H9 (cell line): ENCODE measurements at regions not wholly inside any gene's neighbourhood (a gene's known extent, or its start where the extent isn't known, plus 50 kb on each side); places are given as distances from the start of the nearest gene placed in this dataset.

Source experiments
- DNase-seq: peaks from one replicate; pipeline ENCODE4 v3.0.0-alpha.2; 2017
- H2AFZ ChIP-seq: one replicate; pipeline ENCODE4 v1.6.1; 2013; ENCODE audit warnings: mild to moderate bottlenecking, low read length, control low read depth, moderate library complexity
- H2AK5ac ChIP-seq: 2 replicates; pipeline ENCODE4 v1.6.1; 2013; ENCODE audit warnings: low read length, control low read depth, mixed read lengths; ENCODE audit not compliant: insufficient read length
- H2BK120ac ChIP-seq: one replicate; pipeline ENCODE4 v1.6.1; 2013; ENCODE audit warnings: low read depth, mild to moderate bottlenecking, low read length, control low read depth, inconsistent platforms; ENCODE audit not compliant: poor library complexity, severe bottlenecking
- H2BK12ac ChIP-seq: 2 replicates; pipeline ENCODE4 v1.6.1; 2013; ENCODE audit warnings: low read length, control low read depth, mixed read lengths, low read depth; ENCODE audit not compliant: insufficient read length
- H2BK15ac ChIP-seq: 2 replicates; pipeline ENCODE4 v1.6.1; 2013; ENCODE audit warnings: low read depth, low read length, control low read depth
- H2BK20ac ChIP-seq: one replicate; pipeline ENCODE4 v1.6.1; 2013; ENCODE audit warnings: low read depth, mild to moderate bottlenecking, low read length, control low read depth, inconsistent platforms; ENCODE audit not compliant: poor library complexity, severe bottlenecking
- H2BK5ac ChIP-seq: 2 replicates; pipeline ENCODE4 v1.6.1; 2013; ENCODE audit warnings: low read length, control low read depth, mixed read lengths; ENCODE audit not compliant: insufficient read length
- H3K14ac ChIP-seq: 2 replicates; pipeline ENCODE4 v1.6.1; 2013; ENCODE audit warnings: low read length, control low read depth; ENCODE audit not compliant: insufficient read depth
- H3K18ac ChIP-seq: 2 replicates; pipeline ENCODE4 v1.6.1; 2013; ENCODE audit warnings: low read depth, mild to moderate bottlenecking, mixed read lengths, low read length, control low read depth; ENCODE audit not compliant: insufficient read length
- H3K23ac ChIP-seq: 2 replicates; pipeline ENCODE4 v1.6.1; 2013; ENCODE audit warnings: low read length, control low read depth, mixed read lengths, low read depth; ENCODE audit not compliant: insufficient read length
- H3K23me2 ChIP-seq: 2 replicates; pipeline ENCODE4 v1.6.1; 2013; ENCODE audit warnings: low read depth, mild to moderate bottlenecking, mixed read lengths, low read length, control low read depth; ENCODE audit not compliant: insufficient read length, poor library complexity, severe bottlenecking
- H3K27ac ChIP-seq: 2 replicates; pipeline ENCODE4 v1.5.1; 2013; ENCODE audit warnings: low read length, control low read depth, mixed read lengths, low read depth; ENCODE audit not compliant: insufficient read length
- H3K27me3 ChIP-seq: 2 replicates; pipeline ENCODE4 v1.6.1; 2013; ENCODE audit warnings: low read length, control low read depth, inconsistent platforms; ENCODE audit not compliant: insufficient read depth
- H3K4ac ChIP-seq: 2 replicates; pipeline ENCODE4 v1.6.1; 2013; ENCODE audit warnings: low read depth, mild to moderate bottlenecking, control low read depth, inconsistent platforms, low read length, moderate library complexity
- H3K4me1 ChIP-seq: 2 replicates; pipeline ENCODE4 v1.6.1; 2013; ENCODE audit warnings: low read length, control low read depth, inconsistent platforms; ENCODE audit not compliant: insufficient read depth
- H3K4me2 ChIP-seq: 2 replicates; pipeline ENCODE4 v1.6.1; 2013; ENCODE audit warnings: low read length, control low read depth, mixed read lengths; ENCODE audit not compliant: insufficient read length, insufficient read depth
- H3K56ac ChIP-seq: 2 replicates; pipeline ENCODE4 v1.6.1; 2013; ENCODE audit warnings: low read depth, mild to moderate bottlenecking, mixed read lengths, low read length, control low read depth; ENCODE audit not compliant: insufficient read length
- H3K79me1 ChIP-seq: 2 replicates; pipeline ENCODE4 v1.6.1; 2013; ENCODE audit warnings: low read depth, mild to moderate bottlenecking, moderate library complexity, low read length, control low read depth, inconsistent platforms; ENCODE audit not compliant: insufficient read depth, poor library complexity, severe bottlenecking
- H3K79me2 ChIP-seq: 2 replicates; pipeline ENCODE4 v1.6.1; 2013; ENCODE audit warnings: low read length, control low read depth, inconsistent platforms; ENCODE audit not compliant: insufficient read depth
- H3K9ac ChIP-seq: 2 replicates; pipeline ENCODE4 v1.6.1; 2013; ENCODE audit warnings: low read length, control low read depth, mixed read lengths; ENCODE audit not compliant: insufficient read length; ENCODE audit errors: extremely low read depth
- H3K9me3 ChIP-seq: one replicate; pipeline ENCODE4 v1.6.1; 2013; ENCODE audit warnings: low read depth, low read length, inconsistent platforms; ENCODE audit not compliant: control insufficient read depth
- H3T11ph ChIP-seq: one replicate; pipeline ENCODE4 v1.6.1; 2013; ENCODE audit warnings: mild to moderate bottlenecking, low read length, control low read depth, inconsistent platforms
- H4K20me1 ChIP-seq: one replicate; pipeline ENCODE4 v1.6.1; 2013; ENCODE audit not compliant: control insufficient read depth, insufficient read length, insufficient read depth
- H4K5ac ChIP-seq: 2 replicates; pipeline ENCODE4 v1.6.1; 2013; ENCODE audit warnings: low read depth, mild to moderate bottlenecking, mixed read lengths, low read length, control low read depth; ENCODE audit not compliant: insufficient read length
- H4K8ac ChIP-seq: replicated peaks from 2 replicates; pipeline ENCODE4 v1.6.1; 2013; ENCODE audit warnings: low read length, control low read depth, mixed read lengths, low read depth; ENCODE audit not compliant: insufficient read length
- H4K91ac ChIP-seq: 2 replicates; pipeline ENCODE4 v1.6.1; 2013; ENCODE audit warnings: low read depth, mild to moderate bottlenecking, moderate library complexity, mixed read lengths, low read length, control low read depth; ENCODE audit not compliant: insufficient read length
- H3K27ac Mint-ChIP-seq, 3 experiments: 2 replicates in 2 of 3; 3 replicates in 1 of 3; pipeline ENCODE4 v1.8.0; 2020 to 2021; ENCODE audit warnings: mixed read lengths in 3 of 3, mild to moderate bottlenecking in 1 of 3, moderate library complexity in 1 of 3
- H3K27me3 Mint-ChIP-seq: 2 replicates; pipeline ENCODE4 v1.8.0; 2021; ENCODE audit warnings: low read depth, mild to moderate bottlenecking, moderate library complexity, mixed read lengths
- H3K36me3 Mint-ChIP-seq, 3 experiments: 2 replicates in 2 of 3; 3 replicates in 1 of 3; pipeline ENCODE4 v1.8.0; 2020 to 2021; ENCODE audit warnings: low read depth in 3 of 3, mixed read lengths in 3 of 3; ENCODE audit not compliant: insufficient read depth in 1 of 3
- H3K4me1 Mint-ChIP-seq, 2 experiments: 2 replicates each; pipeline ENCODE4 v1.8.0; 2020; ENCODE audit warnings: mixed read lengths in 2 of 2
- H3K4me3 Mint-ChIP-seq, 2 experiments: 2 replicates in 1 of 2; 3 replicates in 1 of 2; pipeline ENCODE4 v1.8.0; 2020 to 2021; ENCODE audit warnings: mild to moderate bottlenecking in 2 of 2, mixed read lengths in 2 of 2, moderate library complexity in 1 of 2
- H3K9me3 Mint-ChIP-seq, 2 experiments: 2 replicates in 1 of 2; 3 replicates in 1 of 2; pipeline ENCODE4 v1.8.0; 2020; ENCODE audit warnings: mild to moderate bottlenecking in 2 of 2, mixed read lengths in 2 of 2, moderate library complexity in 1 of 2
- WGBS: extraction: QIAGEN DNeasy Blood & Tissue Kit; methylation state at CpG from one replicate; pipeline ENCODE4 v1.1.7; 2013; ENCODE audit warnings: missing lambda C conversion rate, low lambda C conversion rate, mixed read lengths; ENCODE audit not compliant: insufficient read length; ENCODE audit errors: extremely low coverage; 5-methylcytosine and 5-hydroxymethylcytosine counted together
- TF ChIP-seq, protein P1 (sequence below): fragments of 200-600 bp; sonication (generic); conservative IDR thresholded peaks from 3 replicates; pipeline ENCODE4 v1.8.0; 2021; ENCODE audit warnings: antibody characterized with exemption, mild to moderate bottlenecking

DNA sequence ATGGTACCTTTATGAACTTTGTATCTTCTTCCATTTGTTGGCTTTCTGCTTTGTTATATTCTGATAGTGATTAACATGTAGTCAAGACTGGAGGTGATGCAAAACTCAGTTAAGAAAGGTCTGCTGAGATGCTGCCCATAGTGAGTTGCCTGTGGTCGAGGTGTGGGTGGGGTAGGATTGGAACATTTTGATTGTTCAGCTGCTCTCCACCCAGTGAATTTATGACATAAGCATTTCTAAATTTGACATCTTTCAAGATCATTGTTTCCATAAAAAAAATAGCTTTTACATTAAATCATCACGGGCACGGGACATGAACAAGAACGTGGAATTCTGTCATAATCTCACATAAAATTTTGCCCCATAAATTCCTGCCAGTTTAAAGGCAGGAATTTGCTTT lies 146.6 kb upstream of the POU3F2 start:
- Histone ChIP-seq H3K4me2 (no peak overlapping the region), H4K91ac (no peak overlapping the region), H4K20me1 (no peaks in the 10 kb centered on the region), H3K27me3 (no peaks in the 10 kb centered on the region), H3K4me1 (no peaks in the 10 kb centered on the region), H2AFZ (no peak overlapping the region), H2BK20ac (no peak overlapping the region), H3K79me1 (no peaks in the 10 kb centered on the region), H3K23ac (no peak overlapping the region), H3K9me3 (no peaks in the 10 kb centered on the region), H2BK12ac (no peak overlapping the region), H4K8ac (no peak overlapping the region), H3K56ac (no peak overlapping the region), H4K5ac (no peak overlapping the region), H3K9ac (no peak overlapping the region), H2BK5ac (no peak overlapping the region), H3K4ac (no peak overlapping the region), H3K27ac (no peak overlapping the region), H3K14ac (no peak overlapping the region), H2BK15ac (no peak overlapping the region), H3K18ac (no peak overlapping the region), H3T11ph (no peak overlapping the region), H3K23me2 (no peaks in the 10 kb centered on the region), H2AK5ac (no peak overlapping the region), H2BK120ac (no peak overlapping the region), H3K79me2 (no peaks in the 10 kb centered on the region; the same call in 1 of the 2 replicates)
- Mint-ChIP-seq H3K4me3 (no peak overlapping the region), H3K36me3 (no peaks in the 10 kb centered on the region), H3K27ac (no peak overlapping the region), H3K9me3 (no peaks in the 10 kb centered on the region), H3K4me1 (no peaks in the 10 kb centered on the region; a peak in 1 of 4 replicates), H3K27me3 (peaks cover 2% of the 10 kb centered on the region)
- TF ChIP-seq, protein P1, sequence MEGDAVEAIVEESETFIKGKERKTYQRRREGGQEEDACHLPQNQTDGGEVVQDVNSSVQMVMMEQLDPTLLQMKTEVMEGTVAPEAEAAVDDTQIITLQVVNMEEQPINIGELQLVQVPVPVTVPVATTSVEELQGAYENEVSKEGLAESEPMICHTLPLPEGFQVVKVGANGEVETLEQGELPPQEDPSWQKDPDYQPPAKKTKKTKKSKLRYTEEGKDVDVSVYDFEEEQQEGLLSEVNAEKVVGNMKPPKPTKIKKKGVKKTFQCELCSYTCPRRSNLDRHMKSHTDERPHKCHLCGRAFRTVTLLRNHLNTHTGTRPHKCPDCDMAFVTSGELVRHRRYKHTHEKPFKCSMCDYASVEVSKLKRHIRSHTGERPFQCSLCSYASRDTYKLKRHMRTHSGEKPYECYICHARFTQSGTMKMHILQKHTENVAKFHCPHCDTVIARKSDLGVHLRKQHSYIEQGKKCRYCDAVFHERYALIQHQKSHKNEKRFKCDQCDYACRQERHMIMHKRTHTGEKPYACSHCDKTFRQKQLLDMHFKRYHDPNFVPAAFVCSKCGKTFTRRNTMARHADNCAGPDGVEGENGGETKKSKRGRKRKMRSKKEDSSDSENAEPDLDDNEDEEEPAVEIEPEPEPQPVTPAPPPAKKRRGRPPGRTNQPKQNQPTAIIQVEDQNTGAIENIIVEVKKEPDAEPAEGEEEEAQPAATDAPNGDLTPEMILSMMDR, result no peak
- WGBS, result no CpG with 5 or more reads among the region's 4 CpGs
- no peak for DNase-seq
